ENCODE measurements at regions not wholly inside any gene's neighbourhood (a gene's known extent, or its start where the extent isn't known, plus 50 kb on each side); places are given as distances from the start of the nearest gene placed in this dataset.
A peak's percentile ranks its signal among the peaks of the same experiment; 100 is the strongest.

GRCh38 chr10:23517155-23517554 is 78.3 kb downstream of the OTUD1 start:
- TF ChIP-seq, protein P1, sequence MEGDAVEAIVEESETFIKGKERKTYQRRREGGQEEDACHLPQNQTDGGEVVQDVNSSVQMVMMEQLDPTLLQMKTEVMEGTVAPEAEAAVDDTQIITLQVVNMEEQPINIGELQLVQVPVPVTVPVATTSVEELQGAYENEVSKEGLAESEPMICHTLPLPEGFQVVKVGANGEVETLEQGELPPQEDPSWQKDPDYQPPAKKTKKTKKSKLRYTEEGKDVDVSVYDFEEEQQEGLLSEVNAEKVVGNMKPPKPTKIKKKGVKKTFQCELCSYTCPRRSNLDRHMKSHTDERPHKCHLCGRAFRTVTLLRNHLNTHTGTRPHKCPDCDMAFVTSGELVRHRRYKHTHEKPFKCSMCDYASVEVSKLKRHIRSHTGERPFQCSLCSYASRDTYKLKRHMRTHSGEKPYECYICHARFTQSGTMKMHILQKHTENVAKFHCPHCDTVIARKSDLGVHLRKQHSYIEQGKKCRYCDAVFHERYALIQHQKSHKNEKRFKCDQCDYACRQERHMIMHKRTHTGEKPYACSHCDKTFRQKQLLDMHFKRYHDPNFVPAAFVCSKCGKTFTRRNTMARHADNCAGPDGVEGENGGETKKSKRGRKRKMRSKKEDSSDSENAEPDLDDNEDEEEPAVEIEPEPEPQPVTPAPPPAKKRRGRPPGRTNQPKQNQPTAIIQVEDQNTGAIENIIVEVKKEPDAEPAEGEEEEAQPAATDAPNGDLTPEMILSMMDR (IDR thresholded peaks at IDR 0.05) = no peak
- TF ChIP-seq POLR2A (IDR thresholded peaks at IDR 0.05) = no peak
- no peak for TF ChIP-seq EP300 (IDR thresholded peaks at IDR 0.05)
- TF ChIP-seq POLR2AphosphoS5 (IDR thresholded peaks at IDR 0.05) = no peak
- intact Hi-C loops (cut with DNase I; ENCODE audit: low total_unique reads) = no loop called here

GRCh38 chr10:23521735-23522134 is 82.9 kb downstream of the OTUD1 start:
- H3K27me3 ChIP-seq = peaks cover 0 to 6% (median 0%) of the 10 kb centered on the region in 3 donors
- no peaks in the 10 kb centered on the region for H3K9me3 ChIP-seq
- no peak for DNase-seq
- H3K27ac ChIP-seq = no peak overlapping the region
- intact Hi-C loops (cut with DNase I; ENCODE audit: low total_unique reads) = no loop called here
- no peaks in the 10 kb centered on the region for H3K4me1 ChIP-seq
- TF ChIP-seq POLR2AphosphoS5 (IDR thresholded peaks at IDR 0.05) = no peak
- no peak overlapping the region for H3K4me3 ChIP-seq
- no peaks in the 10 kb centered on the region for H3K36me3 ChIP-seq
- WGBS, 5 donors = 60 to 86% (median 85%) methylated on average over 1 of the region's 1 CpG

More at GRCh38 chr10:23517155-23517554, 78.3 kb downstream of the OTUD1 start:
- Histone ChIP-seq H3K27ac (no peak overlapping the region), H3K27me3 (peaks cover 0 to 10% (median 0%) of the 10 kb centered on the region in 3 donors), H3K4me3 (no peak overlapping the region), H3K4me1 (no peaks in the 10 kb centered on the region), H3K36me3 (no peaks in the 10 kb centered on the region), H3K9me3 (no peaks in the 10 kb centered on the region)
- DNase-seq = no peak
- 39 to 60% (median 59%) methylated on average over 2 of the region's 2 CpGs for whole genome bisulfite sequencing, 5 donors

GRCh38 chr10:23522345-23522744 is 83.5 kb downstream of the OTUD1 start:
- peaks cover 0 to 6% (median 0%) of the 10 kb centered on the region in 3 donors for H3K27me3 ChIP-seq
- H3K36me3 ChIP-seq = no peaks in the 10 kb centered on the region
- no peaks in the 10 kb centered on the region for H3K9me3 ChIP-seq
- H3K27ac ChIP-seq = no peak overlapping the region
- WGBS, 5 donors = 58 to 70% (median 64%) methylated on average over 4 of the region's 4 CpGs
- H3K4me1 ChIP-seq = no peaks in the 10 kb centered on the region
- H3K4me3 ChIP-seq = no peak overlapping the region
- DNase-seq = no peak
- TF ChIP-seq EP300 (IDR thresholded peaks at IDR 0.05) = no peak
- intact Hi-C loops (cut with DNase I; ENCODE audit: low total_unique reads) = no loop called here

DNA sequence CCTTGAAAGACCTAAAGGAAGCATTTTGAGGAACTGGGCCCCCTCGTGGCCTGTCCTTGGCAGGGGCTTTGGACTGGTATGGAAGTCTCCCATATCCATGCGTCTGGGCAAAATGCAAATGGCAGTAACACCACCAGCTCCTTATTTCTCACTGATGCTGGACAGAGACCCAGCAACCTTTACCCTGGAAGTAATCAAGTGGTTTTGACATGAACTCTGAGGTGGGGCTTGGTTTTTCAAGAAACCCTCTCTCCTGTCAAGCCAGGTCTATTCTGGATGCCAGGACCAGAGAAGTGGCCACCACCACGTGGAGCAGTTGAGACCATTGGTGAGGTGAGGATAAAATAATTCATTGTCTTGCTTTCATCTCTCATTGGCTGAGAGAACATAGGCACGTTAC is 84.4 kb downstream of the OTUD1 start:
- Histone ChIP-seq H3K27me3 (peaks cover 0 to 10% (median 0%) of the 10 kb centered on the region in 3 donors), H3K27ac (no peak overlapping the region), H3K9me3 (no peaks in the 10 kb centered on the region), H3K36me3 (no peaks in the 10 kb centered on the region), H3K4me1 (no peaks in the 10 kb centered on the region), H3K4me3 (no peak overlapping the region)
- DNase-seq = no peak
- TF ChIP-seq POLR2A (IDR thresholded peaks at IDR 0.05) (no peak), POLR2AphosphoS5 (IDR thresholded peaks at IDR 0.05) (no peak), EP300 (IDR thresholded peaks at IDR 0.05) (no peak)
- TF ChIP-seq, protein P1 (IDR thresholded peaks at IDR 0.05) = no peak
- intact Hi-C loops (cut with DNase I; ENCODE audit: low total_unique reads) = no loop called here
- 50 to 64% (median 60%) methylated on average over 4 of the region's 4 CpGs for WGBS, 5 donors

GRCh38 chr10:23525406-23525805 is 86.5 kb downstream of the OTUD1 start:
- peaks cover 0 to 10% (median 0%) of the 10 kb centered on the region in 3 donors for H3K27me3 ChIP-seq
- intact Hi-C loops (cut with DNase I; ENCODE audit: low total_unique reads) = no loop called here
- H3K27ac ChIP-seq = no peak overlapping the region
- H3K4me1 ChIP-seq = no peaks in the 10 kb centered on the region
- TF ChIP-seq, protein P1 (IDR thresholded peaks at IDR 0.05) = peak in 5 of 7 experiments; percentile 11 to 55 (median 38)
- TF ChIP-seq POLR2AphosphoS5 (IDR thresholded peaks at IDR 0.05) = no peak
- peak in 1 of 2 donors; percentile 64 for DNase-seq
- H3K9me3 ChIP-seq = no peaks in the 10 kb centered on the region
- H3K4me3 ChIP-seq = no peak overlapping the region
- no peaks in the 10 kb centered on the region for H3K36me3 ChIP-seq
- 25 to 34% (median 31%) methylated on average over 2 of the region's 2 CpGs for WGBS, 5 donors
